ENCODE measurements at regions not wholly inside any gene's neighbourhood (a gene's known extent, or its start where the extent isn't known, plus 50 kb on each side); places are given as distances from the start of the nearest gene placed in this dataset.
"Not testable (repeated sequence)": the region's sequence is repeated elsewhere in the genome, so short reads cannot be mapped to it uniquely, and the experiment has no call there.

DNA sequence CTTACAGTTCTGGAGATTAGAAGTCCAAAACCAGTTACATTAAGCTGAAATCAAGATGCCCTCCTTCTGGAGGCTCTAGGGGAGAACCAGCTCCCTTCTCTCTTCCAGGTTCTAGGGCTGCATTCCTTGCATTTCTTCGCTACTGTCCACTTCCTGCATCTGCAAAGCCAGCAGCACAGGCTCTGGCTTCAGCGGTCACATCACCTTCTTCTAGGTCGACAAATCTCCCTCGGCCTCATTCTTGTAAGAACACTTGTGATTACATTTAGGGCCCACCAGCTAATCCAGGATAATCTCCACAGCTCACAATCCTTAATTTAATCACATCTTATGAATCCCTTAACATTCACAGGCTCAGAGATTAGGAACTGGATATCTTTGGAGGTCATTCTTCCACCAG lies 73.8 kb downstream of the MINAR1 start:
- no peak overlapping the region for H3K27ac ChIP-seq (ENCODE audit: low read depth in 1 of 2, low read length in 2 of 2)
- H3K36me3 ChIP-seq (ENCODE audit: control insufficient read depth in 4 of 4, insufficient read depth in 3 of 4, low read depth in 1 of 4, low read length in 3 of 4) = no peaks in the 10 kb centered on the region
- WGBS = 89% methylated on average over 4 of the region's 4 CpGs
- no peak overlapping the region for H3K9ac ChIP-seq (ENCODE audit: low read depth in 1 of 2, low read length in 2 of 2)
- no peaks in the 10 kb centered on the region for H3K9me3 ChIP-seq (ENCODE audit: control insufficient read depth in 4 of 4, low read length in 3 of 4)
- DNase-seq (ENCODE audit: low spot score) = no peak
- no peaks in the 10 kb centered on the region for H3K4me1 ChIP-seq (ENCODE audit: control insufficient read depth in 4 of 4, insufficient read depth in 4 of 4, low read length in 3 of 4)
- no peak overlapping the region for H3K4me3 ChIP-seq (ENCODE audit: low read depth in 1 of 3, low read length in 3 of 3)
- TF ChIP-seq JUND (IDR thresholded peaks at IDR 0.05) = no peak
- no peak for TF ChIP-seq FOXA1 (IDR thresholded peaks at IDR 0.05)
- TF ChIP-seq SP1 (IDR thresholded peaks at IDR 0.05) = no peak
- TF ChIP-seq HNF4A (conservative IDR thresholded peaks at IDR 0.05) = no peak
- TF ChIP-seq FOXA2 (IDR thresholded peaks at IDR 0.05) = no peak
- TF ChIP-seq, protein P1, sequence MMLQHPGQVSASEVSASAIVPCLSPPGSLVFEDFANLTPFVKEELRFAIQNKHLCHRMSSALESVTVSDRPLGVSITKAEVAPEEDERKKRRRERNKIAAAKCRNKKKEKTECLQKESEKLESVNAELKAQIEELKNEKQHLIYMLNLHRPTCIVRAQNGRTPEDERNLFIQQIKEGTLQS (IDR thresholded peaks at IDR 0.05) = no peak
- no peak for TF ChIP-seq RXRA (IDR thresholded peaks at IDR 0.05)
- TF ChIP-seq ZBTB33 (IDR thresholded peaks at IDR 0.05) = no peak
- TF ChIP-seq, protein P2, sequence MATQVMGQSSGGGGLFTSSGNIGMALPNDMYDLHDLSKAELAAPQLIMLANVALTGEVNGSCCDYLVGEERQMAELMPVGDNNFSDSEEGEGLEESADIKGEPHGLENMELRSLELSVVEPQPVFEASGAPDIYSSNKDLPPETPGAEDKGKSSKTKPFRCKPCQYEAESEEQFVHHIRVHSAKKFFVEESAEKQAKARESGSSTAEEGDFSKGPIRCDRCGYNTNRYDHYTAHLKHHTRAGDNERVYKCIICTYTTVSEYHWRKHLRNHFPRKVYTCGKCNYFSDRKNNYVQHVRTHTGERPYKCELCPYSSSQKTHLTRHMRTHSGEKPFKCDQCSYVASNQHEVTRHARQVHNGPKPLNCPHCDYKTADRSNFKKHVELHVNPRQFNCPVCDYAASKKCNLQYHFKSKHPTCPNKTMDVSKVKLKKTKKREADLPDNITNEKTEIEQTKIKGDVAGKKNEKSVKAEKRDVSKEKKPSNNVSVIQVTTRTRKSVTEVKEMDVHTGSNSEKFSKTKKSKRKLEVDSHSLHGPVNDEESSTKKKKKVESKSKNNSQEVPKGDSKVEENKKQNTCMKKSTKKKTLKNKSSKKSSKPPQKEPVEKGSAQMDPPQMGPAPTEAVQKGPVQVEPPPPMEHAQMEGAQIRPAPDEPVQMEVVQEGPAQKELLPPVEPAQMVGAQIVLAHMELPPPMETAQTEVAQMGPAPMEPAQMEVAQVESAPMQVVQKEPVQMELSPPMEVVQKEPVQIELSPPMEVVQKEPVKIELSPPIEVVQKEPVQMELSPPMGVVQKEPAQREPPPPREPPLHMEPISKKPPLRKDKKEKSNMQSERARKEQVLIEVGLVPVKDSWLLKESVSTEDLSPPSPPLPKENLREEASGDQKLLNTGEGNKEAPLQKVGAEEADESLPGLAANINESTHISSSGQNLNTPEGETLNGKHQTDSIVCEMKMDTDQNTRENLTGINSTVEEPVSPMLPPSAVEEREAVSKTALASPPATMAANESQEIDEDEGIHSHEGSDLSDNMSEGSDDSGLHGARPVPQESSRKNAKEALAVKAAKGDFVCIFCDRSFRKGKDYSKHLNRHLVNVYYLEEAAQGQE (IDR thresholded peaks at IDR 0.05) = no peak
- no peak for TF ChIP-seq YY1 (IDR thresholded peaks at IDR 0.05)
- TF ChIP-seq, protein P3, sequence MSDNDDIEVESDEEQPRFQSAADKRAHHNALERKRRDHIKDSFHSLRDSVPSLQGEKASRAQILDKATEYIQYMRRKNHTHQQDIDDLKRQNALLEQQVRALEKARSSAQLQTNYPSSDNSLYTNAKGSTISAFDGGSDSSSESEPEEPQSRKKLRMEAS (IDR thresholded peaks at IDR 0.05) = no peak
- TF ChIP-seq TAF1 (conservative IDR thresholded peaks at IDR 0.05) = no peak
- no peak for TF ChIP-seq HNF4G (IDR thresholded peaks at IDR 0.05)
- TF ChIP-seq EGR1 (IDR thresholded peaks at IDR 0.05; ENCODE audit: low read depth in 2 of 2) = no peak
- TF ChIP-seq, protein P4, sequence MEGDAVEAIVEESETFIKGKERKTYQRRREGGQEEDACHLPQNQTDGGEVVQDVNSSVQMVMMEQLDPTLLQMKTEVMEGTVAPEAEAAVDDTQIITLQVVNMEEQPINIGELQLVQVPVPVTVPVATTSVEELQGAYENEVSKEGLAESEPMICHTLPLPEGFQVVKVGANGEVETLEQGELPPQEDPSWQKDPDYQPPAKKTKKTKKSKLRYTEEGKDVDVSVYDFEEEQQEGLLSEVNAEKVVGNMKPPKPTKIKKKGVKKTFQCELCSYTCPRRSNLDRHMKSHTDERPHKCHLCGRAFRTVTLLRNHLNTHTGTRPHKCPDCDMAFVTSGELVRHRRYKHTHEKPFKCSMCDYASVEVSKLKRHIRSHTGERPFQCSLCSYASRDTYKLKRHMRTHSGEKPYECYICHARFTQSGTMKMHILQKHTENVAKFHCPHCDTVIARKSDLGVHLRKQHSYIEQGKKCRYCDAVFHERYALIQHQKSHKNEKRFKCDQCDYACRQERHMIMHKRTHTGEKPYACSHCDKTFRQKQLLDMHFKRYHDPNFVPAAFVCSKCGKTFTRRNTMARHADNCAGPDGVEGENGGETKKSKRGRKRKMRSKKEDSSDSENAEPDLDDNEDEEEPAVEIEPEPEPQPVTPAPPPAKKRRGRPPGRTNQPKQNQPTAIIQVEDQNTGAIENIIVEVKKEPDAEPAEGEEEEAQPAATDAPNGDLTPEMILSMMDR (IDR thresholded peaks at IDR 0.05; ENCODE audit: low read depth, low read length, missing input control) = no peak
- no peak for TF ChIP-seq GABPA (IDR thresholded peaks at IDR 0.05 in 1 of 2, conservative IDR thresholded peaks at IDR 0.05 in 1 of 2)
- TF ChIP-seq NR2F2 (IDR thresholded peaks at IDR 0.05) = no peak
- no peak for TF ChIP-seq RAD21 (IDR thresholded peaks at IDR 0.05)
- H3K27me3 ChIP-seq (ENCODE audit: control insufficient read depth in 4 of 4, insufficient read depth in 4 of 4, low read length in 3 of 4) = peaks cover 0 to 3% (median 0%) of the 10 kb centered on the region in 4 donors

- H3K9me3 ChIP-seq (ENCODE audit: control insufficient read depth in 4 of 4, low read length in 3 of 4); H3K27ac ChIP-seq (ENCODE audit: low read depth in 1 of 2, low read length in 2 of 2); H3K9ac ChIP-seq (ENCODE audit: low read depth in 1 of 2, low read length in 2 of 2); H3K36me3 ChIP-seq (ENCODE audit: control insufficient read depth in 4 of 4, insufficient read depth in 3 of 4, low read depth in 1 of 4, low read length in 3 of 4); H3K4me1 ChIP-seq (ENCODE audit: control insufficient read depth in 4 of 4, insufficient read depth in 4 of 4, low read length in 3 of 4); H3K27me3 ChIP-seq (ENCODE audit: control insufficient read depth in 4 of 4, insufficient read depth in 4 of 4, low read length in 3 of 4); H3K4me3 ChIP-seq (ENCODE audit: low read depth in 1 of 3, low read length in 3 of 3); DNase-seq (ENCODE audit: low spot score): not testable (repeated sequence)
- 78% methylated on average over 2 of the region's 3 CpGs for WGBS
Measured at GRCh38 chr15:79512844-79513243, 80.7 kb downstream of the MINAR1 start.

Measured in liver (tissue), 8 donors.